Neural cell (in vitro differentiated cells): ENCODE measurements at regions not wholly inside any gene's neighbourhood (a gene's known extent, or its start where the extent isn't known, plus 50 kb on each side); places are given as distances from the start of the nearest gene placed in this dataset.
"Not testable (repeated sequence)": the region's sequence is repeated elsewhere in the genome, so short reads cannot be mapped to it uniquely, and the experiment has no call there.

Source experiments
- H2AFZ ChIP-seq: fragments of 200-600, 300-800 bp; sonication (generic), shearing (Covaris generic); 2 replicates; pipeline ENCODE4 v1.6.0; 2014; ENCODE audit warnings: low read depth, mild to moderate bottlenecking, antibody characterized with exemption, low read length, moderate library complexity
- H3F3A ChIP-seq: fragments of 200-600 bp; shearing (Covaris generic); 2 replicates; pipeline ENCODE4 v1.6.1; 2016; ENCODE audit warnings: mild to moderate bottlenecking, moderate library complexity, mixed read lengths, antibody characterized with exemption, low read length; ENCODE audit not compliant: insufficient read depth, poor library complexity, severe bottlenecking
- H3K27ac ChIP-seq: fragments of 200-600, 300-800 bp; sonication (generic), shearing (Covaris generic); 2 replicates; pipeline ENCODE4 v1.5.1; 2014; ENCODE audit warnings: mild to moderate bottlenecking, low read length, moderate library complexity
- H3K27me3 ChIP-seq: fragments of 300-800, 200-600 bp; sonication (generic), shearing (Covaris generic); 2 replicates; pipeline ENCODE4 v1.6.0; 2014; ENCODE audit warnings: mild to moderate bottlenecking, low read depth, low read length, moderate library complexity; ENCODE audit not compliant: insufficient read depth
- H3K36me3 ChIP-seq: fragments of 300-800, 200-600 bp; sonication (generic), shearing (Covaris generic); 2 replicates; pipeline ENCODE4 v1.5.1; 2014; ENCODE audit warnings: mild to moderate bottlenecking, antibody characterized with exemption, low read length, moderate library complexity; ENCODE audit not compliant: insufficient read depth
- H3K4me2 ChIP-seq: fragments of 300-800, 200-600 bp; sonication (generic), shearing (Covaris generic); 2 replicates; pipeline ENCODE4 v1.6.0; 2014; ENCODE audit warnings: mild to moderate bottlenecking, low read length
- H3K4me3 ChIP-seq: fragments of 300-800, 200-600 bp; sonication (generic), shearing (Covaris generic); 2 replicates; pipeline ENCODE4 v1.5.1; 2014; ENCODE audit warnings: mild to moderate bottlenecking, low read length, moderate library complexity
- H3K79me2 ChIP-seq: fragments of 200-600 bp; shearing (Covaris generic); replicated peaks from 2 replicates; pipeline ENCODE4 v1.6.0; 2014; ENCODE audit warnings: mild to moderate bottlenecking, low read length, moderate library complexity; ENCODE audit not compliant: insufficient read depth
- H3K9ac ChIP-seq: fragments of 300-800, 200-600 bp; sonication (generic), shearing (Covaris generic); 2 replicates; pipeline ENCODE4 v1.6.1; 2016; ENCODE audit warnings: mild to moderate bottlenecking, low read length, mixed read lengths
- H3K9me2 ChIP-seq: fragments of 200-600 bp; shearing (Covaris generic); 2 replicates; pipeline ENCODE4 v1.6.1; 2016; ENCODE audit warnings: mild to moderate bottlenecking, low read length, mixed read lengths; ENCODE audit not compliant: insufficient read depth
- H3K9me3 ChIP-seq: fragments of 200-600, 300-800 bp; sonication (generic), shearing (Covaris generic); 2 replicates; pipeline ENCODE4 v1.6.1; 2016; ENCODE audit warnings: mild to moderate bottlenecking, mixed run types, low read length, moderate library complexity, mixed read lengths
- H4K20me1 ChIP-seq: fragments of 200-600 bp; shearing (Covaris generic); 2 replicates; pipeline ENCODE4 v1.6.1; 2016; ENCODE audit warnings: mild to moderate bottlenecking, mixed run types; ENCODE audit not compliant: insufficient read depth
- CTCF ChIP-seq: fragments of 450-650 bp; IDR thresholded peaks from 2 replicates; pipeline ENCODE4 v1.5.1; 2014; ENCODE audit warnings: antibody characterized with exemption, mild to moderate bottlenecking, moderate library complexity; ENCODE audit not compliant: poor library complexity, severe bottlenecking
- EP300 ChIP-seq: fragments of 450-650 bp; conservative IDR thresholded peaks from 2 replicates; pipeline ENCODE4 v1.6.1; 2014; ENCODE audit warnings: antibody characterized with exemption, mild to moderate bottlenecking, moderate library complexity; ENCODE audit not compliant: poor library complexity, severe bottlenecking
- EZH2 ChIP-seq: fragments of 200-600, 300-800 bp; shearing (Covaris generic), sonication (generic); IDR thresholded peaks from 2 replicates; pipeline ENCODE4 v1.6.1; 2014; ENCODE audit warnings: antibody characterized with exemption, low read length, borderline replicate concordance, mild to moderate bottlenecking; ENCODE audit not compliant: insufficient read depth, poor library complexity, severe bottlenecking
- MXI1 ChIP-seq: fragments of 450-650 bp; conservative IDR thresholded peaks from 2 replicates; pipeline ENCODE4 v1.6.1; 2014; ENCODE audit warnings: antibody characterized with exemption, mild to moderate bottlenecking; ENCODE audit not compliant: poor library complexity, severe bottlenecking
- POLR2AphosphoS5 ChIP-seq: IDR thresholded peaks from 2 replicates; pipeline ENCODE4 v1.6.1; 2012
- RAD21 ChIP-seq: fragments of 450-650 bp; conservative IDR thresholded peaks from 2 replicates; pipeline ENCODE4 v1.6.1; 2014; ENCODE audit warnings: antibody characterized with exemption, mild to moderate bottlenecking, moderate library complexity
- REST ChIP-seq: IDR thresholded peaks from 2 replicates; pipeline ENCODE4 v1.6.1; 2012; ENCODE audit warnings: borderline replicate concordance
- SMC3 ChIP-seq: fragments of 450-650 bp; conservative IDR thresholded peaks from 2 replicates; pipeline ENCODE4 v1.6.1; 2014; ENCODE audit warnings: antibody characterized with exemption, mild to moderate bottlenecking, moderate library complexity; ENCODE audit not compliant: poor library complexity
- TAF1 ChIP-seq: IDR thresholded peaks from 2 replicates; pipeline ENCODE4 v1.6.1; 2012; ENCODE audit warnings: low read depth

- not testable (repeated sequence) for H3F3A ChIP-seq, H3K4me2 ChIP-seq, H4K20me1 ChIP-seq, H3K27me3 ChIP-seq, H3K36me3 ChIP-seq, H3K9me3 ChIP-seq, H2AFZ ChIP-seq, H3K27ac ChIP-seq, H3K9me2 ChIP-seq, H3K4me3 ChIP-seq, H3K79me2 ChIP-seq, H3K9ac ChIP-seq
Observed at GRCh38 chr5:12131020-12131419, 226.8 kb upstream of the CTNND2 start.

- TF ChIP-seq REST (no peak), MXI1 (no peak), POLR2AphosphoS5 (no peak), TAF1 (no peak), EZH2 (no peak), RAD21 (no peak), EP300 (no peak), SMC3 (no peak), CTCF (no peak)
- Histone ChIP-seq H2AFZ (no peak overlapping the region), H3K4me3 (no peak overlapping the region)
Observed at GRCh38 chr5:12125895-12126294, 221.6 kb upstream of the CTNND2 start.

GRCh38 chr5:12119657-12120056 is 215.4 kb upstream of the CTNND2 start:
- H4K20me1 ChIP-seq = no peaks in the 10 kb centered on the region
- no peak overlapping the region for H3K4me3 ChIP-seq
- H3K36me3 ChIP-seq = no peaks in the 10 kb centered on the region
- TF ChIP-seq RAD21 (no peak), SMC3 (no peak), EZH2 (no peak), EP300 (no peak), TAF1 (no peak), REST (no peak), CTCF (no peak), MXI1 (no peak), POLR2AphosphoS5 (no peak)
- no peak overlapping the region for H2AFZ ChIP-seq
- H3K9ac ChIP-seq = no peak overlapping the region
- no peaks in the 10 kb centered on the region for H3K79me2 ChIP-seq
- H3K9me2 ChIP-seq = no peaks in the 10 kb centered on the region
- no peaks in the 10 kb centered on the region for H3K9me3 ChIP-seq
- no peak overlapping the region for H3K27ac ChIP-seq
- no peaks in the 10 kb centered on the region for H3F3A ChIP-seq
- H3K4me2 ChIP-seq = no peak overlapping the region
- H3K27me3 ChIP-seq = no peaks in the 10 kb centered on the region

More at GRCh38 chr5:12125895-12126294, 221.6 kb upstream of the CTNND2 start:
- H3K9me3 ChIP-seq = no peaks in the 10 kb centered on the region
- no peaks in the 10 kb centered on the region for H3K79me2 ChIP-seq
- H3K9ac ChIP-seq = no peak overlapping the region
- no peaks in the 10 kb centered on the region for H3K9me2 ChIP-seq
- H3K27ac ChIP-seq = no peak overlapping the region
- no peaks in the 10 kb centered on the region for H3F3A ChIP-seq
- no peak overlapping the region for H3K4me2 ChIP-seq
- no peaks in the 10 kb centered on the region for H3K36me3 ChIP-seq
- no peaks in the 10 kb centered on the region for H4K20me1 ChIP-seq
- H3K27me3 ChIP-seq = no peaks in the 10 kb centered on the region
